ENCODE measurements at regions not wholly inside any gene's neighbourhood (a gene's known extent, or its start where the extent isn't known, plus 50 kb on each side); places are given as distances from the start of the nearest gene placed in this dataset.
A peak's percentile ranks its signal among the peaks of the same experiment; 100 is the strongest.

DNA sequence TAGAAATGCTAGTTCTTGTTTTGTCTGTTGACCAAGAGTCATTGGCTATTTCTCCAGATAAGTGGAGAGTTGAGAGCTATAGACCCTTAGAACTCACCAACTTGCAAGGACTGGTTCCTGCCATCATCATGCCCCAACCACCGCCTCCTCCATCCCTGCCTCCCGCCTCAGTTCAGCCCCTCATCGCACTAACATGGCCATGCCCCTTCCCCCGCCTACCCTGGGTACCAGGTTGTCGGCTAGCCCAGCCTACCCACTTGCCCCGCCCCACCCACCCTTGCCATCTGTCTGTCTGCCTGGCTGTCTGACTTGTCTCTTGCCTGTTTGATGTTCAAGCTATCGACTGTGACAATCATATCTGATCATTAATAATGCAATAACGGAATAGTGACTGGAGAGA, 154.1 kb downstream of the TRIM29 start:
- Mint-ChIP-seq H3K4me1 (peaks cover 7% of the 10 kb centered on the region), H3K4me3 (no peak overlapping the region), H3K27ac (no peak overlapping the region), H3K27me3 (ENCODE audit: insufficient read depth, low read depth, poor library complexity) (peaks cover 8% of the 10 kb centered on the region), H3K9me3 (no peaks in the 10 kb centered on the region), H3K36me3 (ENCODE audit: low read depth) (no peaks in the 10 kb centered on the region)
- no peaks in the 10 kb centered on the region for H3K9me2 ChIP-seq (ENCODE audit: insufficient read depth)
- H3K27ac ChIP-seq (ENCODE audit: low read depth): no peak overlapping the region
- ATAC-seq: no peak
- no peak overlapping the region for H3K4me2 ChIP-seq
- no peaks in the 10 kb centered on the region for H3F3A ChIP-seq (replicated peaks; ENCODE audit: low read depth)
- H3K27me3 ChIP-seq (ENCODE audit: insufficient read depth): no peaks in the 10 kb centered on the region
- DNase-seq (ENCODE audit: low spot score): no peak
- no peaks in the 10 kb centered on the region for H3K36me3 ChIP-seq (ENCODE audit: insufficient read depth)
- TF ChIP-seq CREB1 (CRISPR knock-in tag; IDR thresholded peaks at IDR 0.05; ENCODE audit: low read depth): no peak
- TF ChIP-seq, protein P1, sequence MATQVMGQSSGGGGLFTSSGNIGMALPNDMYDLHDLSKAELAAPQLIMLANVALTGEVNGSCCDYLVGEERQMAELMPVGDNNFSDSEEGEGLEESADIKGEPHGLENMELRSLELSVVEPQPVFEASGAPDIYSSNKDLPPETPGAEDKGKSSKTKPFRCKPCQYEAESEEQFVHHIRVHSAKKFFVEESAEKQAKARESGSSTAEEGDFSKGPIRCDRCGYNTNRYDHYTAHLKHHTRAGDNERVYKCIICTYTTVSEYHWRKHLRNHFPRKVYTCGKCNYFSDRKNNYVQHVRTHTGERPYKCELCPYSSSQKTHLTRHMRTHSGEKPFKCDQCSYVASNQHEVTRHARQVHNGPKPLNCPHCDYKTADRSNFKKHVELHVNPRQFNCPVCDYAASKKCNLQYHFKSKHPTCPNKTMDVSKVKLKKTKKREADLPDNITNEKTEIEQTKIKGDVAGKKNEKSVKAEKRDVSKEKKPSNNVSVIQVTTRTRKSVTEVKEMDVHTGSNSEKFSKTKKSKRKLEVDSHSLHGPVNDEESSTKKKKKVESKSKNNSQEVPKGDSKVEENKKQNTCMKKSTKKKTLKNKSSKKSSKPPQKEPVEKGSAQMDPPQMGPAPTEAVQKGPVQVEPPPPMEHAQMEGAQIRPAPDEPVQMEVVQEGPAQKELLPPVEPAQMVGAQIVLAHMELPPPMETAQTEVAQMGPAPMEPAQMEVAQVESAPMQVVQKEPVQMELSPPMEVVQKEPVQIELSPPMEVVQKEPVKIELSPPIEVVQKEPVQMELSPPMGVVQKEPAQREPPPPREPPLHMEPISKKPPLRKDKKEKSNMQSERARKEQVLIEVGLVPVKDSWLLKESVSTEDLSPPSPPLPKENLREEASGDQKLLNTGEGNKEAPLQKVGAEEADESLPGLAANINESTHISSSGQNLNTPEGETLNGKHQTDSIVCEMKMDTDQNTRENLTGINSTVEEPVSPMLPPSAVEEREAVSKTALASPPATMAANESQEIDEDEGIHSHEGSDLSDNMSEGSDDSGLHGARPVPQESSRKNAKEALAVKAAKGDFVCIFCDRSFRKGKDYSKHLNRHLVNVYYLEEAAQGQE (IDR thresholded peaks at IDR 0.05; ENCODE audit: unreplicated experiment): no peak
- no peak for TF ChIP-seq POLR2AphosphoS5 (IDR thresholded peaks at IDR 0.05; ENCODE audit: low read depth)
- no peak for TF ChIP-seq EZH2phosphoT487 (IDR thresholded peaks at IDR 0.05; ENCODE audit: unreplicated experiment)
- TF ChIP-seq, protein P2, sequence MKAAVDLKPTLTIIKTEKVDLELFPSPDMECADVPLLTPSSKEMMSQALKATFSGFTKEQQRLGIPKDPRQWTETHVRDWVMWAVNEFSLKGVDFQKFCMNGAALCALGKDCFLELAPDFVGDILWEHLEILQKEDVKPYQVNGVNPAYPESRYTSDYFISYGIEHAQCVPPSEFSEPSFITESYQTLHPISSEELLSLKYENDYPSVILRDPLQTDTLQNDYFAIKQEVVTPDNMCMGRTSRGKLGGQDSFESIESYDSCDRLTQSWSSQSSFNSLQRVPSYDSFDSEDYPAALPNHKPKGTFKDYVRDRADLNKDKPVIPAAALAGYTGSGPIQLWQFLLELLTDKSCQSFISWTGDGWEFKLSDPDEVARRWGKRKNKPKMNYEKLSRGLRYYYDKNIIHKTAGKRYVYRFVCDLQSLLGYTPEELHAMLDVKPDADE (IDR thresholded peaks at IDR 0.05): no peak
- TF ChIP-seq STAT1 (IDR thresholded peaks at IDR 0.05; ENCODE audit: unreplicated experiment): no peak
- TF ChIP-seq, protein P3, sequence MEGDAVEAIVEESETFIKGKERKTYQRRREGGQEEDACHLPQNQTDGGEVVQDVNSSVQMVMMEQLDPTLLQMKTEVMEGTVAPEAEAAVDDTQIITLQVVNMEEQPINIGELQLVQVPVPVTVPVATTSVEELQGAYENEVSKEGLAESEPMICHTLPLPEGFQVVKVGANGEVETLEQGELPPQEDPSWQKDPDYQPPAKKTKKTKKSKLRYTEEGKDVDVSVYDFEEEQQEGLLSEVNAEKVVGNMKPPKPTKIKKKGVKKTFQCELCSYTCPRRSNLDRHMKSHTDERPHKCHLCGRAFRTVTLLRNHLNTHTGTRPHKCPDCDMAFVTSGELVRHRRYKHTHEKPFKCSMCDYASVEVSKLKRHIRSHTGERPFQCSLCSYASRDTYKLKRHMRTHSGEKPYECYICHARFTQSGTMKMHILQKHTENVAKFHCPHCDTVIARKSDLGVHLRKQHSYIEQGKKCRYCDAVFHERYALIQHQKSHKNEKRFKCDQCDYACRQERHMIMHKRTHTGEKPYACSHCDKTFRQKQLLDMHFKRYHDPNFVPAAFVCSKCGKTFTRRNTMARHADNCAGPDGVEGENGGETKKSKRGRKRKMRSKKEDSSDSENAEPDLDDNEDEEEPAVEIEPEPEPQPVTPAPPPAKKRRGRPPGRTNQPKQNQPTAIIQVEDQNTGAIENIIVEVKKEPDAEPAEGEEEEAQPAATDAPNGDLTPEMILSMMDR (conservative IDR thresholded peaks at IDR 0.05; ENCODE audit: low read depth in 2 of 2): no peak
- no peak for TF ChIP-seq NANOG (IDR thresholded peaks at IDR 0.05; ENCODE audit: borderline replicate concordance)
- TF ChIP-seq JUNB (IDR thresholded peaks at IDR 0.05; ENCODE audit: unreplicated experiment): no peak
- no peak for TF ChIP-seq ZNF331 (CRISPR knock-in tag; IDR thresholded peaks at IDR 0.05; ENCODE audit: low read depth)
- TF ChIP-seq ZNF114 (CRISPR knock-in tag; IDR thresholded peaks at IDR 0.05): no peak
- TF ChIP-seq, protein P4, sequence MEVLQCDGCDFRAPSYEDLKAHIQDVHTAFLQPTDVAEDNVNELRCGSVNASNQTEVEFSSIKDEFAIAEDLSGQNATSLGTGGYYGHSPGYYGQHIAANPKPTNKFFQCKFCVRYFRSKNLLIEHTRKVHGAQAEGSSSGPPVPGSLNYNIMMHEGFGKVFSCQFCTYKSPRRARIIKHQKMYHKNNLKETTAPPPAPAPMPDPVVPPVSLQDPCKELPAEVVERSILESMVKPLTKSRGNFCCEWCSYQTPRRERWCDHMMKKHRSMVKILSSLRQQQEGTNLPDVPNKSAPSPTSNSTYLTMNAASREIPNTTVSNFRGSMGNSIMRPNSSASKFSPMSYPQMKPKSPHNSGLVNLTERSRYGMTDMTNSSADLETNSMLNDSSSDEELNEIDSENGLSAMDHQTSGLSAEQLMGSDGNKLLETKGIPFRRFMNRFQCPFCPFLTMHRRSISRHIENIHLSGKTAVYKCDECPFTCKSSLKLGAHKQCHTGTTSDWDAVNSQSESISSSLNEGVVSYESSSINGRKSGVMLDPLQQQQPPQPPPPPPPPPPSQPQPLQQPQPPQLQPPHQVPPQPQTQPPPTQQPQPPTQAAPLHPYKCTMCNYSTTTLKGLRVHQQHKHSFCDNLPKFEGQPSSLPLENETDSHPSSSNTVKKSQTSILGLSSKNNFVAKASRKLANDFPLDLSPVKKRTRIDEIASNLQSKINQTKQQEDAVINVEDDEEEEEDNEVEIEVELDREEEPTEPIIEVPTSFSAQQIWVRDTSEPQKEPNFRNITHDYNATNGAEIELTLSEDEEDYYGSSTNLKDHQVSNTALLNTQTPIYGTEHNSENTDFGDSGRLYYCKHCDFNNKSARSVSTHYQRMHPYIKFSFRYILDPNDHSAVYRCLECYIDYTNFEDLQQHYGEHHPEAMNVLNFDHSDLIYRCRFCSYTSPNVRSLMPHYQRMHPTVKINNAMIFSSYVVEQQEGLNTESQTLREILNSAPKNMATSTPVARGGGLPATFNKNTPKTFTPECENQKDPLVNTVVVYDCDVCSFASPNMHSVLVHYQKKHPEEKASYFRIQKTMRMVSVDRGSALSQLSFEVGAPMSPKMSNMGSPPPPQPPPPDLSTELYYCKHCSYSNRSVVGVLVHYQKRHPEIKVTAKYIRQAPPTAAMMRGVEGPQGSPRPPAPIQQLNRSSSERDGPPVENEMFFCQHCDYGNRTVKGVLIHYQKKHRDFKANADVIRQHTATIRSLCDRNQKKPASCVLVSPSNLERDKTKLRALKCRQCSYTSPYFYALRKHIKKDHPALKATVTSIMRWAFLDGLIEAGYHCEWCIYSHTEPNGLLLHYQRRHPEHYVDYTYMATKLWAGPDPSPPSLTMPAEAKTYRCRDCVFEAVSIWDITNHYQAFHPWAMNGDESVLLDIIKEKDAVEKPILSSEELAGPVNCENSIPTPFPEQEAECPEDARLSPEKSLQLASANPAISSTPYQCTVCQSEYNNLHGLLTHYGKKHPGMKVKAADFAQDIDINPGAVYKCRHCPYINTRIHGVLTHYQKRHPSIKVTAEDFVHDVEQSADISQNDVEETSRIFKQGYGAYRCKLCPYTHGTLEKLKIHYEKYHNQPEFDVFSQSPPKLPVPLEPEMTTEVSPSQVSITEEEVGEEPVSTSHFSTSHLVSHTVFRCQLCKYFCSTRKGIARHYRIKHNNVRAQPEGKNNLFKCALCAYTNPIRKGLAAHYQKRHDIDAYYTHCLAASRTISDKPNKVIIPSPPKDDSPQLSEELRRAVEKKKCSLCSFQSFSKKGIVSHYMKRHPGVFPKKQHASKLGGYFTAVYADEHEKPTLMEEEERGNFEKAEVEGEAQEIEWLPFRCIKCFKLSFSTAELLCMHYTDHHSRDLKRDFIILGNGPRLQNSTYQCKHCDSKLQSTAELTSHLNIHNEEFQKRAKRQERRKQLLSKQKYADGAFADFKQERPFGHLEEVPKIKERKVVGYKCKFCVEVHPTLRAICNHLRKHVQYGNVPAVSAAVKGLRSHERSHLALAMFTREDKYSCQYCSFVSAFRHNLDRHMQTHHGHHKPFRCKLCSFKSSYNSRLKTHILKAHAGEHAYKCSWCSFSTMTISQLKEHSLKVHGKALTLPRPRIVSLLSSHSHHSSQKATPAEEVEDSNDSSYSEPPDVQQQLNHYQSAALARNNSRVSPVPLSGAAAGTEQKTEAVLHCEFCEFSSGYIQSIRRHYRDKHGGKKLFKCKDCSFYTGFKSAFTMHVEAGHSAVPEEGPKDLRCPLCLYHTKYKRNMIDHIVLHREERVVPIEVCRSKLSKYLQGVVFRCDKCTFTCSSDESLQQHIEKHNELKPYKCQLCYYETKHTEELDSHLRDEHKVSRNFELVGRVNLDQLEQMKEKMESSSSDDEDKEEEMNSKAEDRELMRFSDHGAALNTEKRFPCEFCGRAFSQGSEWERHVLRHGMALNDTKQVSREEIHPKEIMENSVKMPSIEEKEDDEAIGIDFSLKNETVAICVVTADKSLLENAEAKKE (CRISPR knock-in tag; IDR thresholded peaks at IDR 0.05): no peak
- TF ChIP-seq EZH2 (IDR thresholded peaks at IDR 0.05; ENCODE audit: low read depth, unreplicated experiment): no peak
- H2AFZ ChIP-seq: peak overlapping the region; percentile 69; the same call in 1 of the 2 replicates
- no peaks in the 10 kb centered on the region for H3K4me1 ChIP-seq (ENCODE audit: insufficient read depth)
- H3K4me3 ChIP-seq: no peak overlapping the region
- H3K79me2 ChIP-seq (replicated peaks; ENCODE audit: insufficient read depth): no peaks in the 10 kb centered on the region
- no peaks in the 10 kb centered on the region for H4K20me1 ChIP-seq (replicated peaks; ENCODE audit: insufficient read depth)
